Sigmoid colon (tissue), 3 donors: ENCODE measurements at regions not wholly inside any gene's neighbourhood (a gene's known extent, or its start where the extent isn't known, plus 50 kb on each side); places are given as distances from the start of the nearest gene placed in this dataset.

Experiments
- CTCF ChIP-seq, 4 experiments: fragments of 450-650 bp in 3 of 4; fragments of 200-600 bp in 1 of 4; IDR thresholded peaks; one replicate each; pipeline ENCODE4 v1.5.1; 2016 to 2019; ENCODE audit warnings: antibody characterized with exemption in 4 of 4, mild to moderate bottlenecking in 3 of 4, moderate library complexity in 2 of 4
- POLR2A ChIP-seq, 2 donors: fragments of 450-650 bp; IDR thresholded peaks; one replicate each; pipeline ENCODE4 v1.6.1; 2016; ENCODE audit warnings: antibody characterized with exemption in 2 of 2, mild to moderate bottlenecking in 2 of 2, moderate library complexity in 2 of 2

- no peak for TF ChIP-seq CTCF (IDR thresholded peaks at IDR 0.05)
- no peak for TF ChIP-seq POLR2A (IDR thresholded peaks at IDR 0.05)
These were observed 211.5 kb upstream of the SEMA6D start for GRCh38 chr15:47505712-47506328.
